GM21447 (cell line): ENCODE measurements at regions not wholly inside any gene's neighbourhood (a gene's known extent, or its start where the extent isn't known, plus 50 kb on each side); places are given as distances from the start of the nearest gene placed in this dataset.

Source experiments
- ATAC-seq: cut with Tn5 transposase; IDR thresholded peaks from one replicate; pipeline ENCODE4 v1.9.1; 2021; ENCODE audit not compliant: unreplicated experiment

GRCh38 chr14:61891810-61892209, 129.6 kb downstream of the SNAPC1 start:
- ATAC-seq, result no peak

GRCh38 chr14:61893371-61893940, 131.2 kb downstream of the SNAPC1 start:
- ATAC-seq, result no peak

GRCh38 chr14:61894452-61895077, 132.3 kb downstream of the SNAPC1 start:
- ATAC-seq, result peak; percentile 34

GRCh38 chr14:61897300-61897699, 135.1 kb downstream of the SNAPC1 start:
- ATAC-seq, result no peak

GRCh38 chr14:61898568-61898967, 136.3 kb downstream of the SNAPC1 start:
- ATAC-seq, result no peak

GRCh38 chr14:61899497-61899896, 137.3 kb downstream of the SNAPC1 start:
- ATAC-seq, result no peak

GRCh38 chr14:61904946-61905345, 142.7 kb downstream of the SNAPC1 start:
- no peak for ATAC-seq

GRCh38 chr14:61911574-61911973, 149.4 kb downstream of the SNAPC1 start:
- no peak for ATAC-seq

GRCh38 chr14:61918998-61919397, 156.8 kb downstream of the SNAPC1 start:
- ATAC-seq, result no peak

- no peak for ATAC-seq
These were observed 161.1 kb downstream of the SNAPC1 start for GRCh38 chr14:61923348-61923747.

- no peak for ATAC-seq
These were observed 162.8 kb downstream of the SNAPC1 start for GRCh38 chr14:61925043-61925442.

GRCh38 chr14:61925732-61926435, 163.7 kb downstream of the SNAPC1 start:
- no peak for ATAC-seq

GRCh38 chr14:61927060-61927459, 164.8 kb downstream of the SNAPC1 start:
- no peak for ATAC-seq

- ATAC-seq, result no peak
These were observed 165.3 kb downstream of the SNAPC1 start for GRCh38 chr14:61927520-61927919.

- ATAC-seq, result no peak
These were observed 166.1 kb downstream of the SNAPC1 start for GRCh38 chr14:61928300-61928699.

GRCh38 chr14:61928701-61929100, 166.5 kb downstream of the SNAPC1 start:
- no peak for ATAC-seq

GRCh38 chr14:61929651-61930050, 167.4 kb downstream of the SNAPC1 start:
- no peak for ATAC-seq

GRCh38 chr14:61930101-61930857, 168.1 kb downstream of the SNAPC1 start:
- no peak for ATAC-seq

- no peak for ATAC-seq
These were observed 170.8 kb downstream of the SNAPC1 start for GRCh38 chr14:61932974-61933373.

GRCh38 chr14:61934385-61934784, 172.2 kb downstream of the SNAPC1 start:
- ATAC-seq, result no peak

GRCh38 chr14:61939776-61940175, 177.6 kb downstream of the SNAPC1 start:
- no peak for ATAC-seq
